A549 (cell line): ENCODE measurements at regions not wholly inside any gene's neighbourhood (a gene's known extent, or its start where the extent isn't known, plus 50 kb on each side); places are given as distances from the start of the nearest gene placed in this dataset.

Experiments used
- ATAC-seq, 2 experiments: fragments of 200-7000 bp in 1 of 2; fragments of >200 bp in 1 of 2; cut with Nextera tagmentation in 1 of 2; cut with Tn5 transposase in 1 of 2; 3 replicates each; pipeline versions ENCODE4 v1.8.0 to v1.9.1; 2018 to 2020; ENCODE audit warnings: mild to moderate bottlenecking in 1 of 2, moderate library complexity in 1 of 2
- CTCF ChIA-PET: fragments of 300-600 bp; sonication (Branson Sonifier 250); formaldehyde crosslinking; extraction: SDS; loops from one replicate; lab custom pipeline; 2021; ENCODE audit warnings: antibody characterized with exemption, inconsistent platforms; lab: Yijun Ruan, JAX
- POLR2A ChIA-PET: fragments of 350-600 bp; formaldehyde crosslinking; extraction: SDS; loops from one replicate; lab custom pipeline; 2021; ENCODE audit warnings: antibody characterized with exemption, inconsistent platforms; lab: Yijun Ruan, JAX
- DNase-seq, 2 experiments: peaks; one replicate each; pipeline versions ENCODE4 v3.0.0 to v3.0.0-alpha.2; 2011 to 2016; ENCODE audit warnings: low read depth in 1 of 2, low spot score in 1 of 2
- FAIRE-seq: peaks from 2 replicates; lab custom pipeline; 2011; peaks lifted over from hg19 to GRCh38; lab: Jason Lieb, UNC
- H3K27ac ChIP-seq, 2 experiments: fragments of >200 bp; sonication (Bioruptor Twin); formaldehyde crosslinking; 3 replicates each; pipeline ENCODE4 v1.5.1; 2016 to 2017
- H3K4me1 ChIP-seq: fragments of >200 bp; sonication (Bioruptor Twin); formaldehyde crosslinking; 3 replicates; pipeline ENCODE4 v1.6.1; 2016
- H3K4me2 ChIP-seq: fragments of >200 bp; sonication (Bioruptor Twin); formaldehyde crosslinking; 3 replicates; pipeline ENCODE4 v1.6.1; 2016
- H3K4me3 ChIP-seq: fragments of >200 bp; sonication (Bioruptor Twin); formaldehyde crosslinking; 3 replicates; pipeline ENCODE4 v1.5.1; 2016
- H3K9me3 ChIP-seq: fragments of >200 bp; sonication (Bioruptor Twin); formaldehyde crosslinking; 3 replicates; pipeline ENCODE4 v1.6.1; 2016
- ATOH8 ChIP-seq: fragments of 250-450 bp; sonication (Bioruptor Pico); IDR thresholded peaks from 2 replicates; pipeline ENCODE4 v1.5.0; 2020; ENCODE audit warnings: low read depth, mild to moderate bottlenecking, moderate library complexity
- CEBPB ChIP-seq, 2 experiments: fragments of >200 bp in 1 of 2; sonication (Bioruptor Twin) in 1 of 2; formaldehyde crosslinking in 1 of 2; IDR thresholded peaks; 2 replicates each; pipeline ENCODE4 v1.6.1; 2012 to 2016
- CHD2 ChIP-seq: fragments of 150-350 bp; IDR thresholded peaks from 2 replicates; pipeline ENCODE4 v1.6.1; 2014; ENCODE audit warnings: low read length; ENCODE audit not compliant: partially characterized antibody
- CTCF ChIP-seq: fragments of >200 bp; sonication (Bioruptor Twin); formaldehyde crosslinking; IDR thresholded peaks from 3 replicates; pipeline ENCODE4 v1.5.1; 2016
- E2F6 ChIP-seq: IDR thresholded peaks from 2 replicates; pipeline ENCODE4 v1.6.1; 2012; ENCODE audit warnings: low read depth, borderline replicate concordance
- EP300 ChIP-seq, 2 experiments: fragments of >200 bp; sonication (Bioruptor Twin); formaldehyde crosslinking; IDR thresholded peaks; 2 replicates in 1 of 2; 3 replicates in 1 of 2; pipeline ENCODE4 v1.6.1; 2016 to 2017
- FOSB ChIP-seq: fragments of 250-450 bp; sonication (Bioruptor Pico); IDR thresholded peaks from 2 replicates; pipeline ENCODE4 v1.5.0; 2020; ENCODE audit warnings: mild to moderate bottlenecking, moderate library complexity
- GATA3 ChIP-seq: IDR thresholded peaks from 2 replicates; pipeline ENCODE4 v1.6.1; 2012; ENCODE audit warnings: borderline replicate concordance
- HES2 ChIP-seq: fragments of >200 bp; sonication (Bioruptor Twin); formaldehyde crosslinking; IDR thresholded peaks from 2 replicates; pipeline ENCODE4 v1.6.1; 2016
- HOXB13 ChIP-seq: fragments of 250-450 bp; sonication (Bioruptor Pico); IDR thresholded peaks from 2 replicates; pipeline ENCODE4 v1.5.0; 2020; ENCODE audit warnings: low read depth, mild to moderate bottlenecking, moderate library complexity
- HOXB5 ChIP-seq: fragments of 250-450 bp; sonication (Bioruptor Pico); IDR thresholded peaks from 2 replicates; pipeline ENCODE4 v1.5.0; 2020; ENCODE audit warnings: mild to moderate bottlenecking, moderate library complexity
- KDM1A ChIP-seq: fragments of 200-600 bp; sonication (generic); IDR thresholded peaks from 2 replicates; pipeline ENCODE4 v1.6.1; 2016; ENCODE audit warnings: low read depth, mild to moderate bottlenecking
- KDM5A ChIP-seq: fragments of 200-600 bp; sonication (generic); IDR thresholded peaks from 2 replicates; pipeline ENCODE4 v1.6.1; 2016; ENCODE audit warnings: antibody characterized with exemption, mild to moderate bottlenecking
- MAZ ChIP-seq: fragments of 150-350 bp; IDR thresholded peaks from 2 replicates; pipeline ENCODE4 v1.6.1; 2014; ENCODE audit warnings: antibody characterized with exemption, low read depth, low read length, borderline replicate concordance
- NFE2L2 ChIP-seq: fragments of 150-350 bp; conservative IDR thresholded peaks from 2 replicates; pipeline ENCODE4 v1.6.1; 2014; ENCODE audit warnings: low read length
- NR3C1 ChIP-seq: fragments of >200 bp; sonication (Bioruptor Twin); formaldehyde crosslinking; IDR thresholded peaks from 3 replicates; pipeline ENCODE4 v1.6.1; 2017
- PBX3 ChIP-seq: IDR thresholded peaks from 2 replicates; pipeline ENCODE4 v1.6.1; 2012
- PHF8 ChIP-seq: fragments of 200-600 bp; sonication (generic); IDR thresholded peaks from 2 replicates; pipeline ENCODE4 v1.6.1; 2016; ENCODE audit warnings: low read depth, mild to moderate bottlenecking, antibody characterized with exemption, moderate library complexity, borderline replicate concordance
- RARB ChIP-seq: fragments of 250-450 bp; sonication (Bioruptor Pico); IDR thresholded peaks from 2 replicates; pipeline ENCODE4 v1.8.0; 2021; ENCODE audit warnings: mild to moderate bottlenecking, moderate library complexity
- REST ChIP-seq: fragments of 200-600 bp; sonication (generic); IDR thresholded peaks from 2 replicates; pipeline ENCODE4 v1.6.1; 2016; ENCODE audit warnings: antibody characterized with exemption, mild to moderate bottlenecking, moderate library complexity
- RFX5 ChIP-seq: fragments of 450-650 bp; IDR thresholded peaks from 2 replicates; pipeline ENCODE4 v1.7.1; 2014; ENCODE audit warnings: antibody characterized with exemption, mild to moderate bottlenecking, moderate library complexity
- SREBF2 ChIP-seq: fragments of 450-650 bp; IDR thresholded peaks from 2 replicates; pipeline ENCODE4 v1.6.1; 2014; ENCODE audit warnings: mild to moderate bottlenecking, moderate library complexity
- TP53 ChIP-seq: fragments of 250-450 bp; sonication (Bioruptor Pico); IDR thresholded peaks from 2 replicates; pipeline ENCODE4 v1.5.0; 2021; ENCODE audit warnings: mild to moderate bottlenecking, moderate library complexity
- WGBS: methylation state at CpG from one replicate; pipeline ENCODE4 v1.1.6; 2017; ENCODE audit errors: missing lambda C conversion rate; 5-methylcytosine and 5-hydroxymethylcytosine counted together

- H3K4me1 ChIP-seq, result no peaks in the 10 kb centered on the region
- ATAC-seq (no peak), FAIRE-seq (no peak), DNase-seq (no peak)
- CTCF ChIA-PET, result no interaction called here
- no peak overlapping the region for H3K27ac ChIP-seq
- no peak overlapping the region for H3K4me3 ChIP-seq
- H3K9me3 ChIP-seq, result no peaks in the 10 kb centered on the region
- 84% methylated on average over 6 of the region's 6 CpGs for WGBS
- H3K4me2 ChIP-seq, result no peak overlapping the region
- POLR2A ChIA-PET, result no interaction called here
- no peak for TF ChIP-seq CHD2
- TF ChIP-seq GATA3, result no peak
- no peak for TF ChIP-seq PBX3
- TF ChIP-seq ATOH8 (CRISPR knock-in tag), result no peak
- TF ChIP-seq HOXB5 (CRISPR knock-in tag), result no peak
- TF ChIP-seq KDM5A, result no peak
- no peak for TF ChIP-seq NFE2L2
- TF ChIP-seq EP300 (IDR thresholded peaks at IDR 0.05), result no peak
- TF ChIP-seq NR3C1, result no peak
- TF ChIP-seq CTCF, result no peak
- TF ChIP-seq, all 56 proteins: peak for 0
Measured at GRCh38 chr10:3682745-3683144, 102.3 kb downstream of the KLF6 start.

GRCh38 chr10:3681642-3682554 lies 103.1 kb downstream of the KLF6 start:
- ATAC-seq, result no peak
- H3K27ac ChIP-seq, result no peak overlapping the region
- no peak for TF ChIP-seq HOXB13 (CRISPR knock-in tag)
- TF ChIP-seq RFX5, result no peak
- TF ChIP-seq MAZ, result no peak
- no peak for TF ChIP-seq REST
- no peak for TF ChIP-seq TP53 (CRISPR knock-in tag)
- no peak for TF ChIP-seq EP300 (IDR thresholded peaks at IDR 0.05)
- no peak for TF ChIP-seq HOXB5 (CRISPR knock-in tag)
- no peak for TF ChIP-seq CHD2
- TF ChIP-seq HES2, result no peak
- no peak for TF ChIP-seq PHF8
- TF ChIP-seq FOSB, result no peak
- no peak for TF ChIP-seq SREBF2
- no peak for TF ChIP-seq CEBPB (IDR thresholded peaks at IDR 0.05)
- no peak for TF ChIP-seq RARB (CRISPR knock-in tag)
- TF ChIP-seq KDM1A, result no peak
- no peak for TF ChIP-seq E2F6
- WGBS, result 79% methylated on average over 23 of the region's 23 CpGs
- no peak for FAIRE-seq
- H3K4me3 ChIP-seq, result no peak overlapping the region
- no peaks in the 10 kb centered on the region for H3K4me1 ChIP-seq
- no peak for DNase-seq
- no peak overlapping the region for H3K4me2 ChIP-seq
- ChIA-PET CTCF (no interaction called here), POLR2A (no interaction called here)
- no peaks in the 10 kb centered on the region for H3K9me3 ChIP-seq
